ENCODE measurements at regions not wholly inside any gene's neighbourhood (a gene's known extent, or its start where the extent isn't known, plus 50 kb on each side); places are given as distances from the start of the nearest gene placed in this dataset.

- no peaks in the 10 kb centered on the region for H3K9me1 ChIP-seq (replicated peaks; ENCODE audit: control insufficient read depth, extremely low read depth, insufficient read depth, low read length)
- BruUV-seq (replicated peaks) = no TSS peak
- H4K20me1 ChIP-seq (replicated peaks; ENCODE audit: control insufficient read depth, extremely low read depth, insufficient read depth, low read length) = no peaks in the 10 kb centered on the region
- ChIA-PET CTCF (no interaction called here), POLR2A (no interaction called here)
- FAIRE-seq = no peak
- DNase-seq (ENCODE audit: low read depth, low spot score) = peak; percentile 5
- no peak overlapping the region for H3K27ac ChIP-seq (ENCODE audit: insufficient read depth, low read depth, low read length)
- TF ChIP-seq GATA2 (IDR thresholded peaks at IDR 0.05; ENCODE audit: insufficient read depth, insufficient read length, low read depth, low read length) (no peak), JUN (IDR thresholded peaks at IDR 0.05; ENCODE audit: borderline replicate concordance, insufficient read depth, insufficient read length, low read depth) (no peak), CTCF (IDR thresholded peaks at IDR 0.05; ENCODE audit: extremely low read depth in 1 of 2, insufficient read depth in 1 of 2, low read depth in 1 of 2, low read length in 2 of 2) (no peak), EZH2 (IDR thresholded peaks at IDR 0.05; ENCODE audit: borderline replicate concordance, low read depth, low read length, severe bottlenecking) (no peak), POLR2AphosphoS5 (IDR thresholded peaks at IDR 0.05; ENCODE audit: insufficient read depth, low read depth, low read length) (no peak), MYC (IDR thresholded peaks at IDR 0.05; ENCODE audit: low read depth, low read length) (no peak), POLR2A (IDR thresholded peaks at IDR 0.05; ENCODE audit: low read depth, low read length) (no peak), FOS (IDR thresholded peaks at IDR 0.05; ENCODE audit: borderline replicate concordance, insufficient read depth, low read length) (no peak)
- TF ChIP-seq, protein P1, sequence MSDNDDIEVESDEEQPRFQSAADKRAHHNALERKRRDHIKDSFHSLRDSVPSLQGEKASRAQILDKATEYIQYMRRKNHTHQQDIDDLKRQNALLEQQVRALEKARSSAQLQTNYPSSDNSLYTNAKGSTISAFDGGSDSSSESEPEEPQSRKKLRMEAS (IDR thresholded peaks at IDR 0.05; ENCODE audit: insufficient read depth, insufficient read length) = no peak
- H3K36me3 ChIP-seq (ENCODE audit: control insufficient read depth in 2 of 2, extremely low read depth in 1 of 2, insufficient read depth in 2 of 2, low read length in 2 of 2) = no peaks in the 10 kb centered on the region
- no peaks in the 10 kb centered on the region for H3K9me3 ChIP-seq (replicated peaks; ENCODE audit: control insufficient read depth, insufficient read depth, low read length)
- H3K79me2 ChIP-seq (ENCODE audit: control insufficient read depth, insufficient read depth, low read length) = no peaks in the 10 kb centered on the region
- peaks cover 12% of the 10 kb centered on the region for H3K4me1 ChIP-seq (ENCODE audit: control insufficient read depth, extremely low read depth, insufficient read depth, low read length)
- no peak overlapping the region for H3K4me2 ChIP-seq (ENCODE audit: insufficient read depth, low read length)
- H3K4me3 ChIP-seq (replicated peaks in 1 of 3; ENCODE audit: insufficient read depth in 1 of 3, low read depth in 1 of 3, low read length in 3 of 3) = no peak overlapping the region
- intact Hi-C loops (cut with micrococcal nuclease) = no loop called here
- H2AFZ ChIP-seq (ENCODE audit: low read depth, low read length) = no peak overlapping the region
- dilution Hi-C loops (cut with MboI; ENCODE audit: extremely low pct_ligation_motif_present, low sequenced_read_pairs) = no loop called here
- H3K27me3 ChIP-seq (ENCODE audit: control insufficient read depth in 2 of 2, insufficient read depth in 2 of 2, low read length in 2 of 2) = no peaks in the 10 kb centered on the region
- no peak overlapping the region for H3K9ac ChIP-seq (replicated peaks; ENCODE audit: extremely low read depth, insufficient read depth, low read length)
Observed at GRCh38 chr5:31021181-31021624, 172.3 kb upstream of the CDH6 start.

All from endothelial cell of umbilical vein (primary cell).